ENCODE measurements at regions not wholly inside any gene's neighbourhood (a gene's known extent, or its start where the extent isn't known, plus 50 kb on each side); places are given as distances from the start of the nearest gene placed in this dataset.
"Not testable (repeated sequence)": the region's sequence is repeated elsewhere in the genome, so short reads cannot be mapped to it uniquely, and the experiment has no call there.

- H3K27ac ChIP-seq: no peak overlapping the region
- H3K4me3 ChIP-seq: no peak overlapping the region
Measured at GRCh38 chr1:200291106-200291505, 118.7 kb downstream of the ZNF281 start.

DNA sequence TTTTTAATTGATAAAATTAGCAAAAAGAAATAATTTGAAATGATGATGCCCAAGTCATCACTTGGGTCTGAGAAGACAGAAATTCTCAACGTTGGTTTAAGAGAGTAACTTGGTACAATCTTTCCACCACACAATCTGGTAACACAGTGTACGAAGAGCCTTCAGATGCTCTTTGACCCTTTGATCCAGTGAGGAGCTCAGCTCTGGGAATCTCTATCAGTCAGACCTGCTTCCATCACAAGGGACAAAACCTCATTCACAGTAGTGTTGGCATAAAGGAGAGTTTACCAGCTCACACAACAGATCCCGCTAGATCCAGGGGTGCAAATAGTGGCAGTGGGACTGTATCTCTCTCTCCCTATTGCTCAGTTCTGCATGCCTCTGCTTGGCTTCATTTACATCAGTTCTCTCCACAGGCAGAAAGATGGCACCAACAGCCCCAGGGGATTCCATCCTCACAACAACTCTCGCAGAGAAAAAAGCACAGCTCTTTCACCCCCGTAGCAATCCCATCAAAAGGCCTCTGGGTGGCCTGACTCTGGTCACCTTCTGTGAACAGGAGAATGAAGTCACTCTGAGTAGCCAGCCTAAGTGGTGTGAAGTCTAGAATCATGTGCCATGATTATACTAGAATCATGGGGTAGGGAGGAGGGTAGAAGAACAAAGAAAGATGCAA lies 119.7 kb downstream of the ZNF281 start:
- H3K27ac ChIP-seq: no peak overlapping the region
- no peak overlapping the region for H3K4me3 ChIP-seq

DNA sequence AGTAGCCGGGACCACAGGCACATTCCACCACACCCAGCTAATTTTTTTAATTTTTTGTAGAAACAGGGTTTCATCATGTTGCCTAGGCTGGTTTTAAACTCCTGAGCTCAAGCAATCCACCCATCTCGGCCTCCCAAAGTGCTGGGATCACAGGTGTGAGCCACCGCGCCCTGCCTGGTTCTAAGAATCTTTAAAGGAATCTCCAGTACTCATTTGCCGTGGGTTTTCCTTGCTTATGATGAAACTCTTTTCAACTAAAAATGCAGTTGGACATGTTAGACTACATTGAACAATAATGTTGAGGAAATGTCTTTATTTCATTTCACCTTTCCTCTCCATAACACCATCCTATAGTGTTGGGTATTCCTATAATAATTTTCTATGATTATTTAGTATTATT lies 121.6 kb downstream of the ZNF281 start:
- no peak overlapping the region for H3K27ac ChIP-seq
- no peak overlapping the region for H3K4me3 ChIP-seq

DNA sequence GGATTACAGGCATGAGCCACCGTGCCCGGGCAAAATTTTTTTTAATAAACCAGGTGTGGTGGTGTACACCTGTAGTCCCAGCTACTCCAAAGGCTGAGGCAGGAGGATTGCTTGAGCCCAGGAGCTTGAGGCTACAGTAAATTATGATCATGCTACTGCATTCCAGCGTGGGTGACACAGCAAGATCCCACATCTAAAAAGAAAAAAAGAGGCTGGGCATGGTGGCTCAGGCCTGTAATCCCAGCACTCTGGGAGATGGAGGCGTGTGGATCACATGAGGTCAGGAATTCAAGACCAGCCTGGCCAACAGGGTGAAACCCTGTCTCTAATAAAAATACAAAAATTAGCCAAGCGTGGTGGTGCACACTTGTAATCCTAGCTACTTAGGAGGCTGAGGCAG lies 125.6 kb downstream of the ZNF281 start:
- not testable (repeated sequence) for H3K4me3 ChIP-seq

DNA sequence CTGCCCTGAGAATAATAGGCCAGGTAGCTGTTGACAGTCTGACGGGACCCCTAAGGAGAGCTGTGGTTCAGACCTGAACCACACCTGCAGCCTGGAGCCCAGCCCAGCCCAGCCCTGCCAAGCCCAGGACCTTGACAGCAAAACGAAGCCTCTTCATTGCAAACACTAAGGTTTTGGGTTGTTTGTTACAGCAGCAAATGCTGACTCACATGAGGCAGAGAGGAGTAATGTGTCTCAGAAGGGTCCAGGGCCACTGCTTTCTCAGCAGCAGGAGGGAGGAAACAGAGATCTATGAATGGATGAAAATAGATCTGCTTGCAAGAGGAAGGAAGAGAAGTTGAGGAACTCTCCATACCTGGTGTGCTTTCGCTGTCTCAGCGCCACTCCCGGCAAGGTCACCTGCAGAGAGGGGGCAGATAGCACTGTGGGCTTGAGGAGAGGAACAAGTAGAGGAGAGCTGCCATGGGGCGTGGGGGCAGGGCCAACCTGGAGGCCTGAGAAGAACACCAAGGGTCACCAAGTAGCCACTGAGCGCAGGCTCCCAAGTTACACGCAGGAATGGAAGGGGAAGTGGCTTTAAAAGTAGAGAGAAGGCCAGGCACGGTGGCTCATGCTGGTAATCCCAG lies 127.2 kb downstream of the ZNF281 start:
- H3K4me3 ChIP-seq: no peak overlapping the region
- no peak overlapping the region for H3K27ac ChIP-seq

More for the DNA sequence above, 125.6 kb downstream of the ZNF281 start:
- not testable (repeated sequence) for H3K27ac ChIP-seq

DNA sequence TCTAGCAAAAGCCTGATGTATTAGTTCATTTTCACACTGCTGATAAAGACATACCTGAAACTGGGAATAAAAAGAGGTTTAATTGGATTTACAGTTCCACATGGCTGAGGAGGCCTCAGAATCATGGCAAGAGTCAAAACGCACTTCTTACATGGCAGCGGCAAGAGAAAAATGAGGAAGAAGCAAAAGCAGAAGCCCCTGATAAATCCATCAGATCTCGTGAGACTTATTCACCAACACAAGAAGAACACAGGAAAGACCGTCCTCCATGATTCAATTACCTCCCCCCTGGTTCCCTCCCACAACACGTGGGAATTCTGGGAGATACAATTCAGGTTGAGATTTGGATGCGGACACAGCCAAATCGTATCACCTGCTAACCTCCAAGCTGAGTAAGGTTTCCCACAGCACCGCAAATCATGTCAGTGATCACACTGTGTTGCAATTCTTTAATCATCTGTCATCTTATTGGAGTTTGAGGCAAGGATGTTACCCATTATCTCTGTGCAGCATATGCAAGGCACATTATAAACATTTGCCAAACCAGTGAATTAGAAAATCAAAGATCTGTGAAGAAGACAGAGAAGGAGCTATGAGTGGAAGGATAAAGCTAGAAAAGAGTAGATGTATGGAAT lies 128.5 kb downstream of the ZNF281 start:
- Histone ChIP-seq H3K27ac (no peak overlapping the region), H3K4me3 (no peak overlapping the region)

- H3K4me3 ChIP-seq: no peak overlapping the region
- H3K27ac ChIP-seq: no peak overlapping the region
Measured at GRCh38 chr1:200279810-200280411, 129.9 kb downstream of the ZNF281 start.

DNA sequence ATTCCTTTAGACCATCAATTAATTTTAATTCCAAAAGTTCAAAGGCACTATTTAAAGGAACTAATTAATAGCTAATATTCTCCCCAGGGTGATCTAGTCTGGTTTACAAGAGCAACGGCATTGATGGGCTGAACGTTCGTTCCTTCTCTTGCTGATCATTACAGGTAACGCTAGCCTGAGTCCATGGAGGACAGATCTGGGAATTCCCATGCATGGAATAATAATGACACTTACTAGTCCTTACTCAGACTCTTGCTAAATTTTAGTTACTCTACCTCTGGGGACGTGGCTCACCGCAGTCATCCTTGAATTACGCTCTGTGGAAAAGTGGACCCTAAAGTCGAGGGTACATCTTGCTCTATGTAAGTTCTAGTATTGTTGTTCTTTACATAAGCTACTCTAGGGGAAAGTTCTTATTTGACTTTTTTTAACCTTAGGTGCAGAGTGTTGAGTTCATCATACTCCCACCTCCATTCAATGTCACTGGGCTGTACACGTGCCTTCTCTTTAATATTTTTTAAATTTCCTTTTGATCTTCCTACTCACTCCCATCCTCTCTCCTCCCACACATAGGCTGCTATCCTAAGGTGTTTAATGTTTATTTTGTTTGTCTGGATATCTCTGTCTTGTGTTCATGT lies 133.9 kb downstream of the ZNF281 start:
- H3K27ac ChIP-seq: no peak overlapping the region
- H3K4me3 ChIP-seq: no peak overlapping the region

- H3K4me3 ChIP-seq: no peak overlapping the region
- no peak overlapping the region for H3K27ac ChIP-seq
Measured at GRCh38 chr1:200275415-200275814, 134.4 kb downstream of the ZNF281 start.

DNA sequence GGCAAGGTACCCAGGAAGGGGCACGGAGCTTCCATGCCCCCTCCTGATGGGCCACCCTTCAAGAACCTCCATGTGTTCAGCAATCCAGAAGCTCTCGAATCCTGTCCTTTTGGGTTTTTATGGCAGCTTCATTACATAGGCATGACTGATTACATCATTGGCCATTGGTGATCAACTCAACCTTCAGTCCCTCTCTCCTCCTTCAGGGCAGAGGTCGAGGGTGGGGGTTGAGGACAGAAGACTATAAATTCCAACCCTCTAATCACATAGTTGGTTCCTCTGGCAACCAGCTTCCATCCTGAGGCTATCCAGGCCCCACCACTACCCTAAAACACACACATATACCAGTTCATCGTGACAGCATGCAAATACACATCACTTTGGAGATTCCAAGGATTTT lies 135.7 kb downstream of the ZNF281 start:
- Histone ChIP-seq H3K4me3 (no peak overlapping the region), H3K27ac (no peak overlapping the region)

GRCh38 chr1:200272481-200273068 lies 137.3 kb downstream of the ZNF281 start:
- no peak overlapping the region for H3K27ac ChIP-seq

DNA sequence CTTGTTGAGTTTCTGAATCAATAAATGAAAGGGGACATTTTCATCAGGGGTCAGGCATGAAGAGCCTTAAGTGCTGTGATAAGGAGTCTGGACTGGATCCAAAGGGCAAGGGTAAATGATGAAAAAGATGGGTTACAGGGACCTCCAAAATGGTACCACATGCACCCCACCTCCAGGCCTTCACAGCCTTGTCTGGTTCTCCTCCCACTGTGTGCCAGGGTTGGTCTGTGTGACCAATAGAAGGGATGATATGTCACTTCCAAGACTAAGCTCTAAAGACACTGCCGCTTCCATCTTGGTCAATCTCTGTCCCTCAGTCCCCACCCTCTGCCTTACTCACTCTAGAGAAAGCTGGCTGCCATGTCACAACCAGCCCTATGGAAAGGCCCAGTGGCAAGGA lies 140.6 kb downstream of the ZNF281 start:
- no peak overlapping the region for H3K4me3 ChIP-seq
- H3K27ac ChIP-seq: no peak overlapping the region

More at GRCh38 chr1:200272481-200273068, 137.3 kb downstream of the ZNF281 start:
- no peak overlapping the region for H3K4me3 ChIP-seq

DNA sequence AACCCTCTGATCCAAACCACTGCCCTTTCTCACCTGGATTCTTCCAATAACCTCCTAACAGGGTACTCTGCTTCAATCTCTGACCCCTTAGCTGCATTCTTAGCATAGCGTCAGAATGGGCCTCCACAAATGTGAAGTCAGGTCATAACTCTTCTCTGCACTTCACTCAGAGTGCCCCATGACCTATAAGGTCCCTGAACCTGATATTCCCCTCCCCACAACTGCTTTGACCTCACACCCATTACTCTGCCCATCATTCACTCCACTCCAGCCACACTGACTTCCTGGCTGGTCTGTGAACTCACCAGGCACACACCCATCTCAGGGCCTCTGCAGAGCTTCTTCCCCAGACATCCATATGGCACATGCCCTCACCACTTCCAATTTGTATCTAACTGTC lies 141.9 kb downstream of the ZNF281 start:
- Histone ChIP-seq H3K4me3 (no peak overlapping the region), H3K27ac (no peak overlapping the region)

- Histone ChIP-seq H3K27ac (no peak overlapping the region), H3K4me3 (no peak overlapping the region)
Measured at GRCh38 chr1:200267458-200267857, 142.4 kb downstream of the ZNF281 start.

DNA sequence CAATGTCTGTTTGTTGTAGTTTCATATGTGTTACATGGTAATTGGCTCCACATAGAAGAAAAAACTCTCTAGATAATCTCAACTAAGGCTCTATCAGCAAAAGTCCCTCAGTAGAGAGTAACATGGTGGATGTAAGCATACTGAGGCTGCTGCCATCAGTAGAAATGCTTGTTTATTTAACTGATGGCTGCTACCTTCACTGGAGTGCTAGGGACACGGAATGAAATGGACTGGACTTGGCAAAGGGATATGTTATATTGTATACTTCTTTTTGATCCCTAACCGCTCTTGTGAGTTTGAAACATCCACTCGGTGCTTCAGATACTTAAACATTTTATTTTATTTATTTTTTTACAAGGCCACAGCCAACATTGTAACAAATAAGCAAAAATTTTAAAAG lies 143.0 kb downstream of the ZNF281 start:
- Histone ChIP-seq H3K27ac (no peak overlapping the region), H3K4me3 (no peak overlapping the region)

DNA sequence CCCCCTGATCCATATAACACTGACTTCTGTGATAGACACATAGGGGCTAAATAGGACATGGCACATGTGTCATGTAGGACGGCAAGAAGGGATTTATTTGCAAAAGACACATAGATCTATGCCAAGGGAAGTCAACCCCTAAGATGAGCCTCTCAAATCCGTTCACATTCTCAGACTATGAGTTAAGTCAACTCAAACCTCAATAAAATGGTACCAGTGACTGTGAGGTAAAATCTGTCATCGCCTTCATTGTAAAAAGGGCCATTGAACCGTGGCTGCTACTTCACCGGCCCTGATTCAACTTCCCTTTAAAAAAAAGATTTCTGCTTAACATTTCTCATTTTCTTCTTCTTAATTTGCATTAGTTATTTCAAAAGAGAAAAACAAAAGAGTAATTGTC lies 144.0 kb downstream of the ZNF281 start:
- H3K4me3 ChIP-seq: no peak overlapping the region
- H3K27ac ChIP-seq: no peak overlapping the region

GRCh38 chr1:200265104-200265503 lies 144.7 kb downstream of the ZNF281 start:
- no peak overlapping the region for H3K4me3 ChIP-seq
- no peak overlapping the region for H3K27ac ChIP-seq

DNA sequence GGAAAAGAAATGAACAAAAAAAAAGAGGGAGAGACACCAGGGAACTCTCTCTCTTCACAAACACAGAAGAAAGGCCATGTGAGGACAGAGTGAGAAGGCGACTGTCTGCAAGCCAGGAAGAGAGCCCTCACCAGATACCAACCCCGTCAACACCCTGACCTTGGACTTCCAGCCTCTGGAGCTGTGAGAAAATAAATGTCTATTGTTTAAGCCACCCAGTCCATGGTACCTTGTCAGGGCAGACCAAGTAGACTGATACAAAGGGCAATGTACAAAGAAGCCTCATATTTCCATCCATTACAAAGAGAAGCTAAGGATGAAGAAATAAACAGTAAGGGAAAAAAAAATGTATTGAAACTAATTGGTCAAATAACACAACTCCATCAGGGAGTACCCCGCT lies 146.6 kb downstream of the ZNF281 start:
- Histone ChIP-seq H3K27ac (no peak overlapping the region), H3K4me3 (no peak overlapping the region)

GRCh38 chr1:200262326-200262965 lies 147.4 kb downstream of the ZNF281 start:
- no peak overlapping the region for H3K27ac ChIP-seq
- no peak overlapping the region for H3K4me3 ChIP-seq
